ACHN (cell line): ENCODE measurements at regions not wholly inside any gene's neighbourhood (a gene's known extent, or its start where the extent isn't known, plus 50 kb on each side); places are given as distances from the start of the nearest gene placed in this dataset.
"Not testable (repeated sequence)": the region's sequence is repeated elsewhere in the genome, so short reads cannot be mapped to it uniquely, and the experiment has no call there.

Experiments used
- DNase-seq: peaks from one replicate; pipeline ENCODE4 v3.0.0-alpha.2; 2015
- in situ Hi-C: cut with HindIII; loops from 2 replicates; pipeline ENCODE4 v1.10.0; 2017; ENCODE audit warnings: low sequenced_read_pairs, low pct_ligation_motif_present, low pct_unique_long_range_greater_than_20kb

DNA sequence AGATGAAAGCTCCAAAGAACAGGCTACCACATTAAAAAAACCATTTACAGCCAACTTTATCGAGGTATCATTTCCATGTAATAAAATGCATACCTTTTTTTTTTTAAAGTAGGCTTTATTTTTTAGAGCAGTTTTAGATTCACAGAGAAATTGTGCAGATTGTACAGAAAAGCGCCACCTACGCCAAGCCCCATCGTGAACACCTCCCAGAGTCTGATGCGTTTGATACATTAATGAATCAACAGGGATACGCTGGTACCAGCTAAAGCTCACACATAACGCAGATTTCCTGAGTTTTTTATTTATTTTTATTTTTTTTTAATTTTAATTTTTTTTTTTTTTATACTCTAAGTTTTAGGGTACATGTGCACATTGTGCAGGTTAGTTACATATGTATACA is 129.9 kb downstream of the KIF26A start:
- in situ Hi-C loops = no loop called here
- DNase-seq = no peak

DNA sequence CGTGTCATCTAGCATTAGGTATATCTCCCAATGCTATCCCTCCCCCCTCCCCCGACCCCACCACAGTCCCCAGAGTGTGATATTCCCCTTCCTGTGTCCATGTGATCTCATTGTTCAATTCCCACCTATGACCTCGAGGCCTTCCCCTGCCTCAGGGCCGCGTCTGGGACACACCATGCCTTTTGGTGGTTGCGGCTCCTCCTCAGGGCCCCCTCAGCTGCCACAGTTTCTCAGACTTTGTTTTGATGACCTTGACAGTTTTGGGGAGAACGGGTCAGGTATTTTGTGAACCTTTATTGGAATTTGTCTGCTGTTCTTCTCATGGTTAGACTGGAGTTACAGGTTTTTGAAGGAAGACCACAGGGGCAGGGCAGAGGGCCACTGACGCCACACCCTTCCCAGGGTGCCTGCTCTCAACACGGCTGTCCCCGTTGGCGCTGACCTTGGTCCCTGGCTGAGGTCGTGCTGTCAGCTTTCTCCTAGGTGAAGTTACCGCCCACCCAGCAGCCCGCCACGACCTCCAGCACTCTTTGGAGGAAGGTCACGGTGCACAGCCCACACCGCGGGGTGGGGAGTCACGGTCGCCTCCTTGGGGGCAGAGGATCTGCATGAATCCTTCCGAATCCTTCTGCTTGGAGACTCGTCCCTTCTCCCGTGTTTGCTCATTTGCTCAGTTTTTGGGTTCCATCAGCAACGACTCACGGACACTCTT is 130.5 kb downstream of the KIF26A start:
- in situ Hi-C loops = no loop called here
- DNase-seq = no peak

DNA sequence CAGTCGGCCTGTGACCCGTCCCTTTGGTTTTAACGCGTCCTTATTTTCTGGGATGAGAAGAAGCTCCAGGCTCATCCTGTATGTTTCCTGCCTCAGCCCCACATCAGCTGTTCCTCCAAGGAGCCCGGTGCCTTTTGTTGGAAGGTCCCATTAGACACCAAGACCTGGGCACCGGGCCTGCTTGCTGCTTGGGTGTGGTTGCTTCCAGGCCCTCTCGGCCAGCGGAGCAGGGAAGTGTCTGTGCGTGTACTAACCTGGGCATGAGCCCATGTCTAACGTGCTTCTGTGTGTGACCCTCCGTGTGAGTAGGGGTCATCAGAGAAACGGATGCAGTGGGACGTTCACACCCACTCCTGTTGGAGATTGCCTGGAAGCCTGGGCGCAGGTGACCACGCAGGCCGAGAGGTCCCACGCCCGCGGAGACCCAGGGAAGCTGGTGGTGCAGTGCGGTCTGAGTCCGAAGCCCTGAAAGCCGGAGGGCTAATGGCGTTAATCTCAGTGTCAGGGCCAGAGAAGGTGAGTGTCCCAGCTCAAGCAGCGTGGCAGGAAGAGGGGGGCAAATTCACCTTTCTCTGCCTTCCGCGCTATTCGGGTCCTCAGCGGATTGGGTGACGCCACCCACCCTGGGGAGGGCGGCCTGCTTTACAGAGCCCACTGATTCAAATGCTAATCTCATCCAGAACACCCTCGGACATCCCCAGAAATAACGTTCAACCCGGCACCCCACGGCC is 131.3 kb downstream of the KIF26A start:
- DNase-seq, in situ Hi-C loops: not testable (repeated sequence)

DNA sequence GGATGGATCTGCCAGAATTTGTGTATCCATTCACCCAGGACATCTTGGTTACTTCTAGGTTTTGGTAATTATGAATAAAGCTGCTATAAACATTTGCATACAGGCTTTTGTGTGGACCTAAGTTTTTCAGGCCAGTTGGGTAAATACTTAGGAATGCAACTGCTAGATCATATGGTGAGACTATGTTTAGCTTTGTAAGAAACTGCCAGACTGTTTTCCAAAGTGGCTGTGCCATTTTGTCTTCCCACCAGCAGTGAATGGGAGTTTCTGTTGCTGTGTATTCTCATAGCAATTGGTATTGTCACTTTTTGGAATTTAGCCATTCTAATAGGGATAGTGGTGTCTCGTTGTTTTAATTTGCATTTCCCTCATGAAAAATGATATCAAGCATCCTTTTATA is 133.0 kb downstream of the KIF26A start:
- no peak for DNase-seq
- in situ Hi-C loops = no loop called here

DNA sequence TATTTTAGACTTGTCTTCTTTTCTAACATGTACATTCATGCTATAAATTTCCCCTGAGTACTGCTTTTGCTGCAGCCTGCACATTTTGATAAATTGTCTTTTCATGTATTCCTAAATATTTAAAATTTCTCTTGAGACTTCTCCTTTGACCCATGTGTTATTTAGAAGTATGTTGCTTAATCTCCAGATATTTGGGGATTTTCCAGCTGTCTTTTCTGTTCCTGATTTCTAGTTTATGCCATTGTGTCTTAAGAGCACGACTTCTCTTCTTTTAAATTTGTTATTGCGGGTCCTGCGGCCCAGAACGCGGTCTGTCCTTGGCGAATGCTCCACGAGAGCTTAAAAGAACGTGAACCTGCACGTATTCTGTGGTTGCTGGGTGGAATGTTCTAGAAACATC is 136.4 kb downstream of the KIF26A start:
- DNase-seq = no peak
- in situ Hi-C loops = no loop called here

DNA sequence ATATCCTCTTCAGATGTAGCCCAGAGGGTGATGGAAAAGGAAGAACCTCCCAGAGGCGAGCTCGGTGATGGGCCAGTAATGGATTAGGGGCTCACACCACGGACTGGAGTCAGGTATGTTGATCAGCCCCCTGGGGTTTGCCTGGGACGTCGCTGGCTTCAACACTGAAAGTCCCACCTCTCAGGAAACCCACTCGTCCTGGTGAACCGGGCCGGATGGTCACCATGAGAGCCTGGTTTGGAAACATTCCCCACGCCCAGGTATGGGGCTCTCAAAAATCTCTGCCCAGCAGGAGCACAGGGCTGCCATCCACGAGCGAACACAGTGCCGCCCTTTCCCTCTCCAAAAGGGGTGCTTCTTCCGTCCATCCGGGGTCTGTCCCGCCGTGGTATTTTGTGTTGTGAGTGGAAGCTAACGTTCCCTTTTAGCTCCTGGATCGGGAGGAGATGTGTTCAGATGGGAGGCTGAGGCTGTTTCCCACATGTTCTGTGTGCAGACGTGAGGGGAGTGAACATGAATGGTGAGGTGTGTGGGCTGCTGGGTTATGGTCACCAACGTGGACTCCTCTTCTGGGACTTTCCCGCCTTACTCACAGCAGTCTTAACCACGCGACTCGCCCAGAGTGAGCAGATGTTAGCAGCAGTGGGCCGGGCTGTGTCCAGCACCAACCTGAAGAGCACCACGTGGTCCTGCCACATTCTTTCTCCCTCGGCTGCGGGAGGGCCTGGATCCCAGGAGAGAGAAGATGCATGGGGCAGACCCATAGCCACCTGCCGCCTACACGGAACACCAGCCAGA is 139.2 kb downstream of the KIF26A start:
- no peak for DNase-seq
- in situ Hi-C loops = no loop called here

DNA sequence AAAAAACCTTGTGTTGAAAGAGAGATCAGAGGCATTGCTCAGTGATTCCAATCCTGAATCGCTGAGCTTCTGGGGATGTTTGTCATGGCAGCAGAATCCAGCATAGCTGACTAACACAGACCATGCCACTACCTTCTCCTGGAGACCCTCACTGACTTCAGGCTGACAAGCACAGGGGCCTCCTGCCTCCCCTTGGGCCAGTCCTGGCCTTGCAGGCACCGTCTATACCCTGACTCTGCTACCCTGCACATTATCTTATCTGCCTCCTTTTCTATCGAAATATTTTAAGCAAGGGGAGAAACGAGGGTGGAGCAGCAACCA is 139.8 kb downstream of the KIF26A start:
- in situ Hi-C loops = no loop called here
- DNase-seq = no peak

DNA sequence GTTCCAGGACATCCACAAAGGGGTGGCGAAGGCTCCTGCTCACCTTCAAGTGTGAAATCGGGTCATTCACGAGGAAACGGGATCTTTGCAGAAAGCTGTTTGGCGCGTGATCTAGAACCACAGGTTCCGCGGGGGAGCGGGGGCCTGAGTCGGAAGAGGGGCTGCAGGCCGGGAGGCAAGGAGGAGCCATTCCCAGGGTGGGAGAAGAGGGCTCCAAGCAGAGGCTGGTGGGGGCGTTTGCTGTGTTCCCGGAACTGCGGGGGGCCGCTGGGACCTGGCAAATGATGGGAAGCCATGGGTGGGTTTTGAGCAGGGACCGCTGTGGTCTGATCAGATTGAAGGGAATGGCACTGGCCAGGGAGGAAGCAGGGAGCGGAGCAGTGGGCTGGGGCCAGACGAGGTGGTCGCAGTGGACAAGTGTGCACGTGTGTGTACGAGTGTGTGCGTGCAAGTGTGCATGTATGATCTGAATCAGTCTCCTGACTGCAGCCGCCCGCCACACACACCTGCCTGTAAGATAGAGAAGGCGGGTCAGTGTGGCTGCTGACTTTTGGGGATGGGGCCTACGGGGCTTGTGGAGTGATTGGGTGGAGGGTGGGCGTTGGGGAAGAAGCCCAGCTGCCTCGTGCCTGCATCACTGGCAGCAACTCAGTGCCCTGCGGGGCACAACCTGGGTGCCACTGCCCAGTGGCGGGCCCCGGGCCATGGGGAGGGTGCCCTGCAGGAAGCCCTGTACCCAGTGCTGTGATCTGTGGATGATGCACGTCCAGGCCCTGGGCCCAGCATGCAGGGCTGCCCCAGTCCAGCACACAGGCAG is 141.9 kb downstream of the KIF26A start:
- no peak for DNase-seq
- in situ Hi-C loops = no loop called here

DNA sequence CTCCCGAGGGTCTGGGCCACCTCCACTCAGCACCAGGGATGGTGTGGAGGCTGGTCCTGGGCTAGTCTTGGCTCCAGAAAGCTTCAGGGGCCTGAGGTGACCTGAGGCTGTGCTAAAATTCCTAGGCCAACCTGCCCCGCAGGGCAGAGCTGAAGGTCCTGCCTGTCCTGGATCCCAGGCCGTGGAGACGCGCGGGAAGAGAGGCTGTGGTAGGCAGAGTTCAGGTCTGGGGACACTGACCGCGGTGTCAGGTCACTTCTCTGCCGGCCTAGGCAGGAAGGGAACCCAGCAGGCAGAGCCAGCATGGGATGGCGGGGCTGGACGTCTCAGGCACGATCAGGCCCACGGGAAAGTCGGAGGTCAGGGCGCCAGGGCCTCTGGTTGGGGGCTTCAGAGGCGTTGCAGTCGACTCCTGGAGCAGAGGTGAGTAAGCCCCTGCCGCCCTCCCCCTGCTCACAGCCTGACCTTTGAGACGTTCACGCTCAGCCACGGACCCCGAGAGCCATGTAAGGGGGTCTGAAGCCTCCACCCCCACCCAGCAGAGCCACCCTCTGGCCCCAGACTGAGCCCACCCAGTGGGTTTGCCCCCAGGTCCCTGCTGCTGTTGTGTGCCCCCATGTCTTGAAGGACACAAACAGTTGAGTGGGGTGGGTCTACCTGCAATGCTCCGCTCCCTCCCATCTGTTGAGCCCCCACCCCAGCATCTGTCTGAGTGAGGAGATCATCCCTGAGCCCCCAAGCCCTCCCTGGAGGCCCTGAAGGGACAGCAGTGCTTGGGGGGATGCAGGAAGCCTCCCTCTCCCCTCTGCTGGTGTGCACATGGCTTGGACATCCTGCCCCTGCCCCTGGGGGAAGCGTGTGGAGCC is 142.7 kb downstream of the KIF26A start:
- no peak for DNase-seq
- in situ Hi-C loops = no loop called here

DNA sequence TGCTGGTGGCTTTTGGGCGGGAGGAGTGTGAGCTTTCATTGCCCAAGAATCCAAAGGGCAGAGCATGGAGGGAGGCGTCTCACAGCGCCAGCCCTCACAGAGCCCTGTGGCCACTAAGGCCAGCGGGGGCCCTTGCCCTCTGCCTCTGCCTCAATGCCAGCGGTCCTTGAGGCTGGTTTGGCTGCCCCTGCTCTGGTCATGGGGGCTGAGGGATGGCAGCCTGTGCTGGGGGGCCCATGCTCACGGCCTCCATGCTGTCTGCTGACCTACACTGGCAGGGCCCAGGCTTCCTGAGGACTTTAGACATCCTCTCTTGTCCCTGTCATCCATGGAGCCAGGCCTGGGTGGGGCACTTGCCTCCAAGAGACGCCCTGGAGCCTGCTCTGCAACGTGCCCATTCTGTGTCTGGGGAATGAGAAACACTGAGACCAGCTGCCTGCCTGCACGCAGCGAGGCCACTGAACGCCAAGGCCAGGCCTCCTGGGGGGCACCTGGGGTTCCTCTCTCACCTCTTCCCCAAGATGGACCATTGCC is 143.4 kb downstream of the KIF26A start:
- in situ Hi-C loops = no loop called here
- no peak for DNase-seq

DNA sequence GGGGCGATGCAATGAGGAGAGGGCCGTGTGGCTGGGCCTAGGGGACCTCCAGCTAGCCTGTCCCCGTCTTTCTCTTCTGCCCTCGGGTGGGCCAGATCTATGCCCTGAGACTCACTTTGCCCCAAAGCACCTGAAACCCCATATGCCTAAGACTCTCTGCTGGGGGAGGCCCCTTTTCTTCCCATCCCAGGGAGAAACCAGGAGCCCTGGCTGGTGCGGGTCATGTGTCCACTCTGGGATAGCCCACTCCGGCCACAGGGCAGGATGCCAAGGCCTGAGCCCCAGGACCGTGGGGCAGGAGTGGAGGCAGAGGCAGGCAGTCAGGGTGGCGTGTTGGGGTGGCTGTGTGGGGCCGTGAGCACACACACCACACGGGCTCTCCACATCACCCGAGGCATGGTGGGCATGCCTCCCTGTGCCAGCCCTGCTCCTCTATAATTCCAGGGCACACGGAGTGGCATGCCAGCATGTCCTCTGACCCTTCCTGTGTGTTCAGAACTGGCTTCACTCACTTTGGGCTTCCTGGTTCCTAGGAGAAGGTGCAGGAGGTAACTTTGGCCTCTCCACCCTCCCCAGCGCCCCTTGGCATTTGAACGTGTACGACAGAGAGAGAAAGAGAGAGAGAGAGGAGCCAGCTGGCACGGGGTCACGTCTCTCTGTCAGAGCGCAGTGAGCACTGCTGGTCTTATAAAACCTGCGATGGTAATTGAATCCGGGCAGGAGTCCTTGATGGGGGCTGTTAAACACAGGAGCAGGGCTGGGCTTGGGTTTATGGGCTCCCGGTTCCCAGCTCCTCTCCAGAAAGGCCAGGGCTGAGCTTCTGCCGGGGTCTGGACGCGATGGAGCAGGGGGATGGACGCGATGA is 144.2 kb downstream of the KIF26A start:
- no peak for DNase-seq
- in situ Hi-C loops = no loop called here

DNA sequence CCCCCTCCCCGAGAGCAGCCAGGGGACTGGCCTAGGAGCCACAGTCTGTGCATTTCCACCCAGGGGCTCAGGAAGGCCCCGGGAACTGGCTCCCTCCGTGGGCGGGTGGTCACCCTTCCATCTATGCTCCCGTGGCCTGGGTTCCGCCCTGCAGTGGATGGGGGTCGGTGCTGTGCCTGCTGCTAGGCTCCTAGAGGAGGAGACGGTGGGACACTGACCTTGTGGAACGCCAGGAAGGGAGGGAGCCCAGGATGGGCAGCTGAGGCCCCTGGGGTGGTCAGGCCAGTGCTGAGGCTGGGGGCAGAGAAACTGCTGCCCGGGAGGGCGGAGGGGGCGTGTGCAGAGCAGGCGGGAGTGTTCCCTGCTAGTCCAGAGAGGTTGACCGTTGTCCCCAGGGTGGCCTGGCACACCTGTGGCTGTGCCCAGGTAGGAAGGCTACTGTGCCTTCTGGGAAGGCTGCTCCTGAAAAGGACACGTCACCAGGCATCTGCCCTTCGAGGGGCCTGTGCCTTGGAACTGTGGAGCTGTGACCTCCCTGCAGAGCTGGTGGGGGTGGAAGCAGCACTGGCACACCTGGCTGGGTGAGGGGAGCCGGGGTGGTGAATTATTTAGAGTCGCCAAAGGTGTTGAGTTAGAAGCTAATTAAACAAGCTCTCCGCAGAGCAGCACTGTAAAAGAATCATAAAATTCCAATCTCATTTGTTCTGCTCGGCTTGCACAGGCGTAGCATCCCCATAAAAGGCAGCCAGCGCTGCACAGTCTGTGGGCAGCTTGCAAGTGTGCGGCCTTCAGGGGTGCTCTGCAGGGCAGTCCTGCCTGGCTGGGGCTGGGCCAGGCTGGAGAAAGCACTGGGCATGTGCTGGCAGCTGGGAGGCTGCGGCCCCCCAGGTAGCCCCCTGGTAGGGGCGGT is 145.1 kb downstream of the KIF26A start:
- in situ Hi-C loops = no loop called here
- no peak for DNase-seq

DNA sequence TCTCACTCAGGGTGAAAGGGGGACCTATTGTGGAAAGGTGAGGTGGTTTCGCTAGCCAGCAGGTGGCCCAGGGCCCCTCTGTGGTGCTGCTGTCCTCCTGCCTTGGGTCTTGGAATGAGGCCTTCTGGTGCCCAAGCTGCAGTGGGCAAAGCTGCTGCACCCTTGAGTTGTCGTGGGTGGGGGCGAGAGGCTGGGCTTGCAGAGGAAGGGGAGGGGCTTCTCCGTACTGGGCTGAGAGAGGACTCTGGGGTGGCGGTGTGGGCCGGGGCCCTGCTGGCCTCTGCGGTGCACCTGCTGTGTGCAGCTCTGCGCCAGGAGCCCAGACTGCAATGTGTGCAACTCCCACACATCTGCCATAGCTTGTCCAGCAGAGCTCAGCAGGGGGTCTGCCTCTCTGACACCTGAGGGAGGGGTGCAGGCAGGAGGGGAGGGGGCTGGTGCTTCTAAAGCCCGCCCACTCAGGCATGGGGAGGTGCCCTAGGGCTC is 145.8 kb downstream of the KIF26A start:
- DNase-seq = no peak
- in situ Hi-C loops = no loop called here

DNA sequence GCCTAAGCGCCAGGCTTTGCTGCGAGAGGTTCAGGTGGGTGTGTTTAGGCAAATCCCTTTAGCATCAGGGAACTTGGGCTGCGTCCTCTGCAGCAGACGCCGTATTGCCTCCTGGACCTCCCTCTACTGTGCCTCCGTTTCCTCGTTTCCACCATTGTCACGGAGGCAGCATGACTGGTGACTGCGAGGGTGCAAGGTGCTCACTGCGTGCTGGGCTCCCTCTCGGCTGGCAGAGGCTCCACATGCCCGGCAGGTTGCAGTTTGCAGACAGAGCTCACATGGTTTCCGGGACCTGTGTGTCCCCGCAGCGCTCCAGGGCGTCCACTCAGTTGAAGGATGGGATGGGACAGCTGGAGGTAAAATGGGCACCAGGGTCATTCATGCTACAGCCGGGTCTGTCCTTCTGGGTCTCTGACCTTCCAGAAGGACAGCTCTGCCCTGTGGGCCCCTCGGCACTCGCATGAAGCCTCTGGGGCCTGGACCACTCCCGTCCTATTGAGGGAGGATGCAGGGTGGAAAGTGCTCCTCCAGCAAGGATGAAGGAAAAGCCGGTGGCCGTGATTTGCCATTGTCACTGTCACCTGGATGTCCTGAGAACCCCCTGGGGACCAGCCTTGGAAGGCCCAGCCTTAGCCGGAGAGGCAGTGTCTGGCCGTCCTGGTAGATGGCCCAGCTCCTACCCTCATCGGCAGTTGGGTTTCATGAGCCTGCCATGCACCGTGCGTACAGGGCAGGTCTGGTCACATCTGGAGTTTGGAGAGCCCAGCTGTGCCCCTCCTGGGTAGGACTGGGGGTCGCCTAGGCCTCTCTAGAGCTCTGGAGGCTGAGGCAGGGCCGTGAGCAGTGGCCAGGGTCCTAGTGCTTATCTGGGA is 146.5 kb downstream of the KIF26A start:
- no peak for DNase-seq
- in situ Hi-C loops = no loop called here

DNA sequence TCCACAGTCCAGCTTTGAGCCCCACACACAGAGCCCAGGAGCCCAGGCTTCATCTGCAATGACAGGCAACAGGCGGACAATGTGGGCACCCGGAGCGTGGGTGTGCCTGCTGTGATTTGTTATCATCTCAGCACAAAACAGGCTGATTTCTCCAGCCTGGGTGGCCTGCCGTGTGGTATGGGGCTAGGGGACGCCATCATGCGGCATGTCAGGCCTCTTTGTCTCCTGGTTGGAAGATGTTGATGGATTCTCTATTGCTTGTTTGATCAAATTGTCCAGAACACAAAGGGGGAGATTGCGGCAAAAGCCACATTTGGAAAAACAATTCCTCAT is 147.1 kb downstream of the KIF26A start:
- DNase-seq = no peak
- in situ Hi-C loops = no loop called here
